Hepatocyte (in vitro differentiated cells): ENCODE measurements at regions not wholly inside any gene's neighbourhood (a gene's known extent, or its start where the extent isn't known, plus 50 kb on each side); places are given as distances from the start of the nearest gene placed in this dataset.

Experiments
- CTCF ChIP-seq: fragments of 200-600 bp; sonication (generic); IDR thresholded peaks from 2 replicates; pipeline ENCODE4 v1.5.1; 2016; ENCODE audit warnings: antibody characterized with exemption, mild to moderate bottlenecking; ENCODE audit not compliant: poor library complexity
- EZH2 ChIP-seq: fragments of 200-600 bp; sonication (generic); IDR thresholded peaks from 2 replicates; pipeline ENCODE4 v1.6.1; 2016; ENCODE audit warnings: antibody characterized with exemption, mild to moderate bottlenecking, borderline replicate concordance

- TF ChIP-seq EZH2 = no peak
- no peak for TF ChIP-seq CTCF
These were observed 263.5 kb upstream of the SEMA6A start for GRCh38 chr5:116838011-116838536.
